HG03045 (cell line): ENCODE measurements at regions not wholly inside any gene's neighbourhood (a gene's known extent, or its start where the extent isn't known, plus 50 kb on each side); places are given as distances from the start of the nearest gene placed in this dataset.

Source experiments
- ATAC-seq: cut with Tn5 transposase; IDR thresholded peaks from one replicate; pipeline ENCODE4 v1.9.1; 2021; ENCODE audit warnings: mild to moderate bottlenecking, moderate library complexity; ENCODE audit not compliant: unreplicated experiment

GRCh38 chr5:30620481-30621085, 572.9 kb upstream of the CDH6 start:
- ATAC-seq: no peak

DNA sequence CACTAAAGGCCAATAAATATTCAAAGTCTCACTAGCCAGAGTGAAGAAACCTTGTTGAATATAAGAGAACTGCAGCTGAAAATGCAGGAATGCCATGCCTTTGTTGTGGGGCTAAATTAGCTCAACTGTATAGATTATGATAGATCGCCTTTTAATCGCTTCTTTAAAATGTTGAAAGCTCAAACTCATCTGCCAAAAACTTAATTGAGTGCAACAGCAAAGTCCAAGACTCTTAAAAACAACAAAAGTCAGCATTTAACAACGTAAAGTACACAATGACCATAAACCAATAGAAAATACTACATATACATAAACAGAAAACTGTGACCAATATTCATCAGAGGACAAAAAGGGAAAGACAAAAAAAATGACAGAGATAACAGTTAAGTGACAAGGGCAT, 585.0 kb upstream of the CDH6 start:
- ATAC-seq: no peak

GRCh38 chr5:30607301-30607894, 586.1 kb upstream of the CDH6 start:
- no peak for ATAC-seq

GRCh38 chr5:30605693-30606268, 587.7 kb upstream of the CDH6 start:
- no peak for ATAC-seq

GRCh38 chr5:30604648-30605262, 588.7 kb upstream of the CDH6 start:
- no peak for ATAC-seq

DNA sequence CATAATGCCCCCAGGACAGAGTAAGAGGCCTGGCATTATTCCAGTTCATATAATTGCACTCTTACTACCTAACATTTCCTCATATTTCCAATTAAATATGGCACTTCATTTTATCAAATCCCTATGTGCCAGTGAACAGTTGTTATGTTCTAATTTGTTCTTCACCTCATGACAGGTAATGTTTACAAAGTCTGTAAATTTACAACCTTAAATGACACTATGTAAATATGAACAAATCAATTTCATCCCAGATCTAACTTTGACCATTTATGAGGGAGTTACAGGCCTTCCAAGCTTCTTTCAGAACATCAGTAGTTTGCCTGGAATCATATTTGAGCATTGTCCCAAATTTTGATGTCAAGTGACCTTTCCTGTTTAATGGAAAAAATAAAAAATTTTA, 592.6 kb upstream of the CDH6 start:
- ATAC-seq: no peak

DNA sequence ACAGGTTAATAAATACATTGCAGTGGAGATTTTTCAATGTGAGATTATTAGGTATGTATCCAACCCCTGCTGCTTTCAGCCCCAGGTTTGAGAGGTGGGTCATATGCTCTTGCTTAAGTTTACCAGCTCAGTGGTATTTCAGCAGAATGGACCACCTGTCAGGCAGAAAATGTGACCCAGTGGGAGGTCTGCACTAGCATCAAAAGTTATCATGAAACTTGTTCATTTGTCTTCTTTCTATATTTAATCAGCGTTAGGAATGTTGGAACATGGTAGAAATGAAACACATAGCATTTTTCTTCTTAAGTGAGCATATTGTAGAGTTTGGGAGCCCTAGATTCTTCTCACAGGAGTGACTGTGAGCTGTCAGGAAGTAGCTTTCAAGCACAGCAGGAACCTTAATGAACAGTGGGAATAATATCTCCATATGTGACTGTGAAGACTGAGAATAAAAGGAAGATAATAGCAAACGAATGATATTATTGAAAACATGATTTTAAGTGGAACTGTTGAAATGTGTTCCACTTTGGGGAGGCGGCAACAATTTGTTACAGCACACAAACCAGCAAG, 596.9 kb upstream of the CDH6 start:
- no peak for ATAC-seq

- ATAC-seq: no peak
Measured at GRCh38 chr5:30594331-30594730, 599.2 kb upstream of the CDH6 start.

DNA sequence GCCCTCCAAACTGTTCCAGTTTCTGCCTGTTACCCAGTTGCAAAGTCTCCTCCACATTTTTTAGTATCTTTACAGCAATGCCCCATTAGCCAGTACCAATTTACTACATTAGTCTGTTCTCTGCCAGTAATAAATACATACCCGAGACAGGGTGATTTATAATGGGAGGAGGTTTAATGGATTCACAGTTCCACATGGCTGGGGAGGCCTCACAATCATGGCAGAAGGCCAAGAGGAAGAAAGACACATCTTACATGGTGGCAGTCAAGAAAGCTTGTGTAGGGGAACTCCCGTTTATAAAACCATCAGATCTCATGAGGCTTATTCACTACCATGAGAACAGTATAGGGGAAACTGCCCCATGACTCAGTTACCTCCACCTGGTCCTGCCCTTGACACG, 600.7 kb upstream of the CDH6 start:
- ATAC-seq: no peak

- ATAC-seq: no peak
Measured at GRCh38 chr5:30581198-30581935, 612.1 kb upstream of the CDH6 start.

DNA sequence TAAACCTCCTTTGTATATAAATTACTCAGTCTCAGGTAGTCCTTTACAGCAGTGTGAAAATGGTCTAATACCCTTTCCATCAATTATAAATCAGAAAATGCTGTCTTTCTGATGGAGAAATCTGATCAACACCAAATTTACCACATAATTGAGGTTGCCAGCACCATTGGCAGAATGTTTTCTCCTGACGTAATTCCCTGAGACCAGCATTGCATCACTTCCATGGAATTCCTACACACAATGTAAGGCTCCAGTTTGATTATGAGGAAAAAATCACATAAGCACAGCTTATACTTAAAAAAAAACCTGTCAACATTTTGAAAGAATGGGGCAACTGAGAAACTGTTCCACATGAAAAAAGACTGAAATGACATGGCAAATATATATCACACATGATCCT, 618.7 kb upstream of the CDH6 start:
- no peak for ATAC-seq

GRCh38 chr5:30572279-30572678, 621.2 kb upstream of the CDH6 start:
- ATAC-seq: no peak

DNA sequence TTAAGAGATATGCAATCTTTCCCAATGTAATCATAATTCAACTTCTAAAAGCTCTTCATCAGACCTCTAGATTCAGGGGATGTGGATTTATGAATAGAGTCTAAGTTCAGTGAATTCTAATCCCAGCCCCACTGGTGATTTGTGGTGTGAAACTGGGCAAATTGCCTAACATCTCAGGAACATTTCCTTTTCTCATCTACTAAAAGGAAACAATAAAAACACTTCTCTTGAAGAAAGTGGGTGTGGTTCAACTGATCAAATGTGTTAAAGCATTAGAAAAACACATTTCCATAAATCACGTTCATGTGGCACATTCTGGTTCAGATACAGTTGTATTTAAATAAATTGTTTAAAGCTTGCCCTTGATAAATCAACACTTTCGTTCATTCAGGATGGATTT, 631.7 kb upstream of the CDH6 start:
- no peak for ATAC-seq

- ATAC-seq: no peak
Measured at GRCh38 chr5:30551618-30552017, 641.9 kb upstream of the CDH6 start.

- ATAC-seq: no peak
Measured at GRCh38 chr5:30548580-30549305, 644.7 kb upstream of the CDH6 start.

DNA sequence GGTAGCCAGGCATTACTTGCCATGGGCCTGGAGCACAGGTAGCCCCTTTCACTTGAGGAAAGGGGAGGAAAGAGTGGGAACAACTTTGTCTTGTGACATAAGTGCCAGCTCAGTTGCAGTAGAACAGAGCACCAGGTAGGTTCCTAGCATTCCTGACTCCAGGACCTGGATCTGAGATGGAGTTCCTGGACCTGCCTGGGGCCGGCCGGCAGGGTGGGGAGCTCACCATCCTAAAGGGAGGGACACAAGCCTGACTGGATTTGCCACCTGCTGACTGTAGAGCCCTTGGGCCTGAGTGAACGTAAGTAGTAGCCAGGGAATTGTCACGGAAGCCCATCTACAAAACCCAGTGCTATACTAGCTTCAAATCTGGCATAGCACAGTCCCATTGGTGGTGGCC, 653.3 kb upstream of the CDH6 start:
- ATAC-seq: no peak

DNA sequence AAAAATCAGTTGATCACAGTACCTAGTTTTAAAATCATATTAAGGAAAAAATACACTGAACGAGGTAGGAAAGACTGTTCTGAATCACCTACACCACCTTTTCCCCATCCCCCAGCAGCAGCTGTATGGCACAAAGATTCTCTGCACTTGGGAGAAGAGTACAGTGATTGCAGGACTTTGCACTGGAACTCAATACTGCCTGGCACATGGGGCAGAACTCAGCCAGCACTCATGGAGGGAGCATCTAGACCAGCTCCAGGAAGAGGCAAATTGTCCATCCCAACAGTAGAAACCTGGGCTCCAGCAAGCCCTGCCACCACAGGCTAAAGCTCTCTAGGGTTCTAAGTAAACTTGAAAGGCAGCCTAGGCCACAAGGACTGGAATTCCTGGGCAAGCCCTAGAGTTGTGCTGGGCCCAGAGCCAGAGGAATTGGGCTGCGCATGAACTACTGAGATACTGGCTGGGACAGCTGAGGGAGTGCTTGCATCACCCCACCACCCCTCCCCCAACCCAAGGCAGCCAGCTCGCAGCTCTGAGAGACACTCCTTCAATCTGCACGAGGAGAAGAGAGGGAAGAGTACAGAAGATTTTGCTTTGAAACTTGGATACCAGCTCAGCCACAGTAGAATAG, 654.4 kb upstream of the CDH6 start:
- ATAC-seq: no peak

DNA sequence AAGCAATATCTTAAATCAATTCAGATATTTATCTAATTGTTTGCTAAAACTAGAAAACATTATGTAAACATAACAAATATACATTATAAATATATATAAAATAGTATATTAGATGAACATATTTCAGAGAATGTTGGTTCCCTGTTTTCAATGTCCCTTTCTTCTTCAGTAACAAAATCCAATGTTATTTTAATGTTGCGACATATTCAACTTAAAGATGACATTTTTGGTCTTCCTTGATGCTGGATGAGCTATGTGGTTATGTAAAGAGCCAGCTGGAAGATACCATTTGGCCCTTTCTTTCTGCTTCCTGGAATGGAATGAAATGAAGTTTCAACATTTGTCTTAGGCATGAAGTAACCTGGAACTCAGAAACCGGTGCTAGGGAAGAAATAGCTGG, 668.1 kb upstream of the CDH6 start:
- no peak for ATAC-seq

- no peak for ATAC-seq
Measured at GRCh38 chr5:30524428-30524827, 669.1 kb upstream of the CDH6 start.

GRCh38 chr5:30523061-30523460, 670.4 kb upstream of the CDH6 start:
- no peak for ATAC-seq
